Heart left ventricle (tissue), 16 donors: ENCODE measurements at regions not wholly inside any gene's neighbourhood (a gene's known extent, or its start where the extent isn't known, plus 50 kb on each side); places are given as distances from the start of the nearest gene placed in this dataset.

ENCODE experiments used
- ATAC-seq, 4 donors: fragments of 200-7000 bp; cut with Tn5 transposase; one replicate each; pipeline ENCODE4 v1.9.1; 2020 to 2022; ENCODE audit warnings: moderate library complexity in 4 of 4, mild to moderate bottlenecking in 3 of 4, moderate number of reproducible peaks in 1 of 4
- DNase-seq, 5 donors: peaks; one replicate each; pipeline ENCODE4 v3.0.0-alpha.2; 2020
- H3K27ac ChIP-seq, 12 donors: fragments of 200-600 bp; sonication (generic) in 4 of 12; one replicate each; pipeline versions ENCODE4 v1.5.0 to v1.8.0; 2016 to 2022; ENCODE audit warnings: mild to moderate bottlenecking in 2 of 12
- H3K27me3 ChIP-seq, 9 donors: fragments of 200-600 bp; sonication (generic) in 2 of 9; one replicate each; pipeline versions ENCODE4 v1.5.1 to v1.8.0; 2016 to 2022; ENCODE audit warnings: mild to moderate bottlenecking in 3 of 9
- H3K36me3 ChIP-seq, 9 donors: fragments of 200-600 bp; sonication (generic) in 2 of 9; one replicate each; pipeline versions ENCODE4 v1.5.0 to v1.8.0; 2018 to 2022; ENCODE audit warnings: mild to moderate bottlenecking in 2 of 9
- H3K4me1 ChIP-seq, 12 donors: fragments of 200-600 bp; sonication (generic) in 4 of 12; one replicate each; pipeline versions ENCODE4 v1.5.0 to v1.8.0; 2016 to 2022; ENCODE audit warnings: mild to moderate bottlenecking in 3 of 12
- H3K4me3 ChIP-seq, 12 donors: fragments of 200-600 bp; sonication (generic) in 4 of 12; one replicate each; pipeline versions ENCODE4 v1.5.0 to v1.8.0; 2017 to 2022; ENCODE audit warnings: mild to moderate bottlenecking in 9 of 12, moderate library complexity in 4 of 12
- H3K9me3 ChIP-seq, 12 donors: fragments of 200-600 bp; sonication (generic) in 4 of 12; one replicate each; pipeline versions ENCODE4 v1.5.0 to v1.8.0; 2016 to 2022; ENCODE audit warnings: mild to moderate bottlenecking in 1 of 12
- POLR2A ChIP-seq, 2 donors: fragments of 450-650 bp; IDR thresholded peaks; one replicate each; pipeline ENCODE4 v1.6.1; 2017; ENCODE audit warnings: antibody characterized with exemption in 2 of 2, mild to moderate bottlenecking in 2 of 2, moderate library complexity in 2 of 2
- WGBS, 4 donors: extraction: QIAGEN DNeasy Blood & Tissue Kit in 2 of 4; methylation state at CpG; one replicate each; pipeline versions ENCODE4 v1.1.5 to v1.1.7; 2013 to 2018; 5-methylcytosine and 5-hydroxymethylcytosine counted together
- intact Hi-C, 10 donors: fragments of 100-400 bp; cut with DNase I; formaldehyde crosslinking; loops; one replicate each; pipeline versions ENCODE4 v1.11.1 to v1.14.2; 2022
- TF ChIP-seq, protein P1 (sequence below), 12 donors: fragments of 200-600 bp; sonication (generic) in 4 of 12; IDR thresholded peaks; one replicate each; pipeline versions ENCODE4 v1.5.0 to v1.8.0; 2018 to 2022; ENCODE audit warnings: antibody characterized with exemption in 12 of 12, mild to moderate bottlenecking in 5 of 12
- donor health status: ischemic (EF 13 %, LVEDD 7.1; RV severe dilation, severe dysfunction).
- donor health status: healthy with polysubstance abuse.
- donor health status: DM: no; HTN: yes; CAD: no.
- donor health status: DM: no; HTN: no; CAD: no.
- donor health status: ischemic (EF 25% LVEDD 6.9; RV normal size, moderate dysfunction).
- donor health status: ischemic (EF 25% LVEDD 5.7; RV mildly dilated, moderate dysfunction).
- donor health status: healthy.
- donor health status: DM: yes; HTN: yes; CAD: no.
- donor health status: ischemic (EF 35%, LVEDD 5.7; RV mildly dilated, moderate dysfunction).
- donor health status: nonischemic (EF 11% LVEDD 7.7; RV severe dilation, severe dysfunction).
- donor health status: DM: yes; HTN: yes; CAD: no.
- donor health status: PGD.
- donor health status: ischemic (EF 29% LVEDD 5.4; RV normal size, mild dysfunction).
- donor health status: nonischemic (EF 23%, LVEDD 6.1; RV moderate dilation, normal function).

DNA sequence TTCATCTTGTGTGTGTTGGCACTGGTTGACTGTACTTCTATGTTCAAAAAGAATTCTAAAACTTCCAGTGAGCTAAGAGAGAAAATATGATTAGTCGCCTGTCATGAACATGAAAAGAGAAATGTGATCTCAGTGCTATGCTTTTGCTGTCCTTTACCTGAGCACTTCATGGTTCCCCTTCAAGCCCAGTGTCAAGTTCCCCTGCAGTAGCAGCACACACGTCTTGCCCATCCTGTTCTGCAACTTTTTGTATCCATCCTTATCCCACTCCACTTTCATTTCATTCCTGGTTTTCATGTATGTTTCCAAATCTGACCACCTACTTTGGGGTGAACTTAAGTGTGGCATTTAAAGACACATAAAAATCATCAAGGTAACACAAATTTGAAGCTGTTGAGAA is 848.0 kb upstream of the USP15 start:
- Histone ChIP-seq H3K36me3 (no peaks in the 10 kb centered on the region), H3K4me3 (no peak overlapping the region), H3K4me1 (no peaks in the 10 kb centered on the region), H3K9me3 (peaks cover 0 to 6% (median 0%) of the 10 kb centered on the region in 12 donors), H3K27me3 (no peaks in the 10 kb centered on the region), H3K27ac (no peak overlapping the region)
- TF ChIP-seq POLR2A (IDR thresholded peaks at IDR 0.05), result no peak
- TF ChIP-seq, protein P1, sequence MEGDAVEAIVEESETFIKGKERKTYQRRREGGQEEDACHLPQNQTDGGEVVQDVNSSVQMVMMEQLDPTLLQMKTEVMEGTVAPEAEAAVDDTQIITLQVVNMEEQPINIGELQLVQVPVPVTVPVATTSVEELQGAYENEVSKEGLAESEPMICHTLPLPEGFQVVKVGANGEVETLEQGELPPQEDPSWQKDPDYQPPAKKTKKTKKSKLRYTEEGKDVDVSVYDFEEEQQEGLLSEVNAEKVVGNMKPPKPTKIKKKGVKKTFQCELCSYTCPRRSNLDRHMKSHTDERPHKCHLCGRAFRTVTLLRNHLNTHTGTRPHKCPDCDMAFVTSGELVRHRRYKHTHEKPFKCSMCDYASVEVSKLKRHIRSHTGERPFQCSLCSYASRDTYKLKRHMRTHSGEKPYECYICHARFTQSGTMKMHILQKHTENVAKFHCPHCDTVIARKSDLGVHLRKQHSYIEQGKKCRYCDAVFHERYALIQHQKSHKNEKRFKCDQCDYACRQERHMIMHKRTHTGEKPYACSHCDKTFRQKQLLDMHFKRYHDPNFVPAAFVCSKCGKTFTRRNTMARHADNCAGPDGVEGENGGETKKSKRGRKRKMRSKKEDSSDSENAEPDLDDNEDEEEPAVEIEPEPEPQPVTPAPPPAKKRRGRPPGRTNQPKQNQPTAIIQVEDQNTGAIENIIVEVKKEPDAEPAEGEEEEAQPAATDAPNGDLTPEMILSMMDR (IDR thresholded peaks at IDR 0.05), result no peak
- 56 to 61% (median 58%) methylated on average over 2 of the region's 2 CpGs for WGBS, 4 donors
- intact Hi-C loops, result no loop called here
- DNase-seq (no peak), ATAC-seq (no peak)

DNA sequence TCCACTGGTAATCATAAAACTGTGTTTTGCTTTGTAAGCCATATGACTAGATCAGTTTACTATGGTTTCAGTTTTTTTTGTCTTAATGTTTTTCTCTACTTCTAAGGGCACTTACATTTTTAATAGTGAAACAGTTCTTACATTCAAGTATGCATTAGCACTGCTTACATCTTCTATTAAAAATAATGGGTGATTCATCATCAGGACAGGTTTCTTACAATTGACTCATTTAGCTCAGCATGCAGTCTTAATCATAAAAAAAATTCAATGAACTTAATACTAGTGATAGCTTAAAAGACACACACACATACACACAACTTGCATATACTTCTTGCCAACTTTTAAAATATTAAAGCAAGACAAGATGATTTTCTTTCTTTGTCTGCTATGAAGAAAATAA is 845.7 kb upstream of the USP15 start:
- no peaks in the 10 kb centered on the region for H3K36me3 ChIP-seq
- no peak overlapping the region for H3K27ac ChIP-seq
- no peaks in the 10 kb centered on the region for H3K4me1 ChIP-seq
- no peaks in the 10 kb centered on the region for H3K27me3 ChIP-seq
- TF ChIP-seq POLR2A (IDR thresholded peaks at IDR 0.05), result no peak
- TF ChIP-seq, protein P1 (IDR thresholded peaks at IDR 0.05), result no peak
- ATAC-seq, result no peak
- intact Hi-C loops, result no loop called here
- peaks cover 0 to 6% (median 0%) of the 10 kb centered on the region in 12 donors for H3K9me3 ChIP-seq
- no peak overlapping the region for H3K4me3 ChIP-seq
- DNase-seq, result no peak

DNA sequence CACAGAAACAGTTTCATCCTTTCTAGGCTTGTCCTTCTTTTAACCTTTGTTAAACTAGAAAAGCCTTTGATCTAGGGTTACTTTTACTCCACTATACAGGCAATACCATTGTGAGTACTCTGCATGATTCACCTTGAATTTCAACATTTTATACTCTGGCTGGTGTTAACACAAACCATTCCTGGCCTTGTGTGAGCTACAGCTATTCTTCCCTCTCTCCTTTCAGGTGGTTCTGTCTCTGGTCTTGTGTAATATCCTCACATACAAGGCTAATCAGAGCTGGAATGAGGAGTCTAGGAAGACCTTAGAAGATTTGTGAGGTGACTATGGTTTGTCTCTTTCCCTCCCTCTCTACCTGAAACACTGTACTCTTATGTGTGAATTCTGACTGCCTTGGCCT is 837.4 kb upstream of the USP15 start:
- no peak for TF ChIP-seq POLR2A (IDR thresholded peaks at IDR 0.05)
- TF ChIP-seq, protein P1 (IDR thresholded peaks at IDR 0.05), result no peak
- no peaks in the 10 kb centered on the region for H3K27me3 ChIP-seq
- H3K36me3 ChIP-seq, result no peaks in the 10 kb centered on the region
- peaks cover 0 to 4% (median under 1%) of the 10 kb centered on the region in 12 donors for H3K9me3 ChIP-seq
- H3K4me1 ChIP-seq, result no peaks in the 10 kb centered on the region
- intact Hi-C loops, result no loop called here
- no peak for ATAC-seq
- no peak overlapping the region for H3K27ac ChIP-seq
- DNase-seq, result no peak
- no peak overlapping the region for H3K4me3 ChIP-seq

DNA sequence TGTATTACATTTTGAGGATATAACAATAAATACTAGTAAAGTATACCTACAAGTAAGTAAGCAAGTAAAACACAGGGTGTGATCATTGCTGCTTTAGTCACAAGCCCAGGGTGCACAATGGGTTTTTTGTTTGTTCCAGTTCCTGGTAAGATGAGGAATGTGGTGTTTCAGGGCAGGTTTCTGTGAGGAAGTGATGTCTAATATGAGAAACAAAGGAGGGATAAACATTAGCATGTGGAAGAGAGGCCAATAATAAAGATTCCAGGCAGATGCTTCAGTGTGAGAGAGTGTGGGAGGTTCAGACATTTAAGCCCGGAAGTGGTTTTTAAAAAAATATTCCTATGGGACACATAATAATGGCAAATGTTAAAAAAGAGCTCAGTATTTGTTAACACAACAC is 808.1 kb upstream of the USP15 start:
- no peak overlapping the region for H3K4me3 ChIP-seq
- H3K27ac ChIP-seq, result no peak overlapping the region
- WGBS, 4 donors, result 36 to 72% (median 59%) methylated on average over 1 of the region's 1 CpG
- no peaks in the 10 kb centered on the region for H3K36me3 ChIP-seq
- TF ChIP-seq POLR2A (IDR thresholded peaks at IDR 0.05), result no peak
- TF ChIP-seq, protein P1 (IDR thresholded peaks at IDR 0.05), result no peak
- intact Hi-C loops, result no loop called here
- ATAC-seq (no peak), DNase-seq (no peak)
- no peaks in the 10 kb centered on the region for H3K4me1 ChIP-seq
- no peaks in the 10 kb centered on the region for H3K27me3 ChIP-seq
- H3K9me3 ChIP-seq, result no peaks in the 10 kb centered on the region
